ENCODE measurements at regions not wholly inside any gene's neighbourhood (a gene's known extent, or its start where the extent isn't known, plus 50 kb on each side); places are given as distances from the start of the nearest gene placed in this dataset.
"Not testable (repeated sequence)": the region's sequence is repeated elsewhere in the genome, so short reads cannot be mapped to it uniquely, and the experiment has no call there.

DNA sequence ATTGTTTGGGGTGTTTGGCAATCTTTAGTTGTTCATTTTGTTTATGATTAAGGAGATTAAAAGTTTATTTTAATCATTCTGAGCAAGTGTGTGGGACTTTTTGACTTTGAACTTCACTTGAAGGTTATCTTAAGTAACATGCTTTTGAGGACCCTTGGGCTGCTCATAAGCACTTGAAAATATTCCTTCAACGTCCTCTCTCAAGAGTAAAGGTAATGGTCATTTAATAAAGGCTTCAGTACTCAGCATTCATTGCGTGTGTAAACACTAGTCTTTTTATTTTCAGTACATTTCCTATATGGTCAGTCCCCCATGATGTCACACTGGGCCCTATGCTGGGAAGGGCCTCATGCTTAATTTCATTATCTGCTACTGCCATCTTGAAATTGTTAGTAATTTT, 285.6 kb downstream of the SRGAP2C start:
- not testable (repeated sequence) for TF ChIP-seq ZNF274 (IDR thresholded peaks at IDR 0.05; ENCODE audit: low read depth, low read length); SUZ12 (IDR thresholded peaks at IDR 0.05; ENCODE audit: extremely low read depth, insufficient read depth, insufficient read length); YY1 (IDR thresholded peaks at IDR 0.05; ENCODE audit: insufficient read depth, insufficient read length)
